ENCODE measurements at regions not wholly inside any gene's neighbourhood (a gene's known extent, or its start where the extent isn't known, plus 50 kb on each side); places are given as distances from the start of the nearest gene placed in this dataset.

DNA sequence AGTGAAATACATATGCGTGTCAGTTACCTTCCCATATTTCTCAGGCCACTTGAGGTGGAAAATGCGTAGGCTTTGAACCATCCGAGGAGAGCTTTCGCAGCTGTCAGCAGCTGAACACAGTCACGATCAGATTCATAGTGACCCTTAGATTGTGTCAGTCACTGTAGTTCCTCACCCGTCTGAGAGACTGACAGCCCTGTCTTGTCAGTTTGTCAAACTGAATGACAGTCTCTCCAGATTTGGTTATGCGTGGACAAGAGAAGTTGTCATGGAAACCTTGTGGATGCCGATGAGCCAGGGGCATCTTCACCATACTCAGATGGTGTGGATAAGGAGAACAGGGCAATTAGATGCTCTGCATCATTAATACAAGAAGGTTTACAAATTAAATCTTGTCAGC is 546.3 kb downstream of the TYW1 start:
- CTCF ChIA-PET: no interaction called here

DNA sequence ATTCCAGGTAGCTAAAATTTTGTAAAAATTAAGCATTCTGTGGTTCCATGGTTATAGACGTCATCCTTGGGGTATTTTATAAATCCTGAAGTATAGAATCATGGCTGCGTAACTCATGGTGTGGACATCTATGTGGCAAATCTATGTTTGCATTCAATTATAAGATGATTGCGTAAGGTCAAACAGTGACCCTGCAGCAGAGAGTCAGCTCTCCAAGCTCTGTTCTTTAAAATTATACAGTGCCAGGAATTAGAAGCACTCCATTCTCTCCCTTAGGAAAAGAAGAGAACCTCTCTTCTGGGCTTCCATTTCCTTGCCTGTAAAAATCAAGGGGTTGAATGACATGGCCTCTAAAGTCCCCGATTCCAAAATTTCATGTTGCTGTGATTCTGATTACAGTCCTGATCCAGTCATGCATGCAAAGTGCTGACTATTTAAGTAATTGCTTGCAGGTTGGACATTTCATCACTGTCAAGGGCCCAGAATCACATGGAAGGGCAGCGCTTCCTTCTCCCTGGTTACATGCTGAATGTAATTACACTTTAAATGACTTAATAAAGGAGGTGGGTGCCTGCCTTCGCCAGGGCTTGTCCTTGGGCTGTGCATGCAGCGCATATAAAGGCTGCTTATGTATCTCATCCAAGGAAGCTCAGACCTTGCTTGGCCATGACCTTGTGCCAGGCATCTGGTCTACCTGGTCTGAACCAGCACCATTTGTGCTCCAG is 550.7 kb downstream of the TYW1 start:
- TF ChIP-seq, protein P1, sequence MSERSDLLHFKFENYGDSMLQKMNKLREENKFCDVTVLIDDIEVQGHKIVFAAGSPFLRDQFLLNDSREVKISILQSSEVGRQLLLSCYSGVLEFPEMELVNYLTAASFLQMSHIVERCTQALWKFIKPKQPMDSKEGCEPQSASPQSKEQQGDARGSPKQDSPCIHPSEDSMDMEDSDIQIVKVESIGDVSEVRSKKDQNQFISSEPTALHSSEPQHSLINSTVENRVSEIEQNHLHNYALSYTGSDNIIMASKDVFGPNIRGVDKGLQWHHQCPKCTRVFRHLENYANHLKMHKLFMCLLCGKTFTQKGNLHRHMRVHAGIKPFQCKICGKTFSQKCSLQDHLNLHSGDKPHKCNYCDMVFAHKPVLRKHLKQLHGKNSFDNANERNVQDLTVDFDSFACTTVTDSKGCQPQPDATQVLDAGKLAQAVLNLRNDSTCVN (tag by site-specific recombination; optimal IDR thresholded peaks at IDR 0.05): no peak
- no peaks in the 10 kb centered on the region for H3K9me3 ChIP-seq (ENCODE audit: control insufficient read depth, insufficient read depth, low read depth, low read length)
- POLR2A ChIA-PET: no interaction called here
- no peaks in the 10 kb centered on the region for H3K4me1 ChIP-seq (ENCODE audit: control insufficient read depth, insufficient read depth, low read length)
- no peak overlapping the region for H3K4me3 ChIP-seq (ENCODE audit: low read depth, low read length)
- CTCF ChIA-PET: no interaction called here
- no peak overlapping the region for H3K27ac ChIP-seq (ENCODE audit: extremely low read depth, low read depth, low read length)
- no peaks in the 10 kb centered on the region for H3K36me3 ChIP-seq (ENCODE audit: control insufficient read depth in 2 of 2, insufficient read depth in 1 of 2, low read length in 2 of 2)

More for the DNA sequence above, 546.3 kb downstream of the TYW1 start:
- no peak overlapping the region for H3K27ac ChIP-seq (ENCODE audit: extremely low read depth, low read depth, low read length)
- H3K4me3 ChIP-seq (ENCODE audit: low read depth, low read length): no peak overlapping the region
- H3K4me1 ChIP-seq (ENCODE audit: control insufficient read depth, insufficient read depth, low read length): no peaks in the 10 kb centered on the region
- H3K36me3 ChIP-seq (ENCODE audit: control insufficient read depth in 2 of 2, insufficient read depth in 1 of 2, low read length in 2 of 2): no peaks in the 10 kb centered on the region
- POLR2A ChIA-PET: no interaction called here
- TF ChIP-seq ZNF248 (tag by site-specific recombination; IDR thresholded peaks at IDR 0.05) (no peak), ZFP69B (tag by site-specific recombination; IDR thresholded peaks at IDR 0.05) (no peak), SETDB1 (IDR thresholded peaks at IDR 0.05; ENCODE audit: insufficient read length, low read length) (no peak), KLF10 (tag by site-specific recombination; IDR thresholded peaks at IDR 0.05) (no peak), ZFP3 (tag by site-specific recombination; IDR thresholded peaks at IDR 0.05; ENCODE audit: low read depth) (no peak), KLF8 (tag by site-specific recombination; IDR thresholded peaks at IDR 0.05) (no peak), ZNF140 (tag by site-specific recombination; IDR thresholded peaks at IDR 0.05) (no peak), ZSCAN23 (tag by site-specific recombination; IDR thresholded peaks at IDR 0.05) (no peak), MEIS1 (CRISPR knock-in tag; IDR thresholded peaks at IDR 0.05; ENCODE audit: borderline replicate concordance) (no peak), ZNF114 (tag by site-specific recombination; IDR thresholded peaks at IDR 0.05) (no peak), ZNF830 (tag by site-specific recombination; IDR thresholded peaks at IDR 0.05; ENCODE audit: low read depth) (no peak)
- TF ChIP-seq, protein P2, sequence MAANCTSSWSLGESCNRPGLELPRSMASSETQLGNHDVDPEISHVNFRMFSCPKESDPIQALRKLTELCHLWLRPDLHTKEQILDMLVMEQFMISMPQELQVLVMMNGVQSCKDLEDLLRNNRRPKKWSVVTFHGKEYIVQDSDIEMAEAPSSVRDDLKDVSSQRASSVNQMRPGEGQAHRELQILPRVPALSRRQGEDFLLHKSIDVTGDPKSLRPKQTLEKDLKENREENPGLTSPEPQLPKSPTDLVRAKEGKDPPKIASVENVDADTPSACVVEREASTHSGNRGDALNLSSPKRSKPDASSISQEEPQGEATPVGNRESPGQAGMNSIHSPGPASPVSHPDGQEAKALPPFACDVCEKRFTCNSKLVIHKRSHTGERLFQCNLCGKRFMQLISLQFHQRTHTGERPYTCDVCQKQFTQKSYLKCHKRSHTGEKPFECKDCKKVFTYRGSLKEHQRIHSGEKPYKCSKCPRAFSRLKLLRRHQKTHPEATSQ (tag by site-specific recombination; IDR thresholded peaks at IDR 0.05): no peak
- TF ChIP-seq, protein P3, sequence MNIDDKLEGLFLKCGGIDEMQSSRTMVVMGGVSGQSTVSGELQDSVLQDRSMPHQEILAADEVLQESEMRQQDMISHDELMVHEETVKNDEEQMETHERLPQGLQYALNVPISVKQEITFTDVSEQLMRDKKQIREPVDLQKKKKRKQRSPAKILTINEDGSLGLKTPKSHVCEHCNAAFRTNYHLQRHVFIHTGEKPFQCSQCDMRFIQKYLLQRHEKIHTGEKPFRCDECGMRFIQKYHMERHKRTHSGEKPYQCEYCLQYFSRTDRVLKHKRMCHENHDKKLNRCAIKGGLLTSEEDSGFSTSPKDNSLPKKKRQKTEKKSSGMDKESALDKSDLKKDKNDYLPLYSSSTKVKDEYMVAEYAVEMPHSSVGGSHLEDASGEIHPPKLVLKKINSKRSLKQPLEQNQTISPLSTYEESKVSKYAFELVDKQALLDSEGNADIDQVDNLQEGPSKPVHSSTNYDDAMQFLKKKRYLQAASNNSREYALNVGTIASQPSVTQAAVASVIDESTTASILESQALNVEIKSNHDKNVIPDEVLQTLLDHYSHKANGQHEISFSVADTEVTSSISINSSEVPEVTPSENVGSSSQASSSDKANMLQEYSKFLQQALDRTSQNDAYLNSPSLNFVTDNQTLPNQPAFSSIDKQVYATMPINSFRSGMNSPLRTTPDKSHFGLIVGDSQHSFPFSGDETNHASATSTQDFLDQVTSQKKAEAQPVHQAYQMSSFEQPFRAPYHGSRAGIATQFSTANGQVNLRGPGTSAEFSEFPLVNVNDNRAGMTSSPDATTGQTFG (tag by site-specific recombination; IDR thresholded peaks at IDR 0.05; ENCODE audit: borderline replicate concordance): no peak
- TF ChIP-seq, protein P4, sequence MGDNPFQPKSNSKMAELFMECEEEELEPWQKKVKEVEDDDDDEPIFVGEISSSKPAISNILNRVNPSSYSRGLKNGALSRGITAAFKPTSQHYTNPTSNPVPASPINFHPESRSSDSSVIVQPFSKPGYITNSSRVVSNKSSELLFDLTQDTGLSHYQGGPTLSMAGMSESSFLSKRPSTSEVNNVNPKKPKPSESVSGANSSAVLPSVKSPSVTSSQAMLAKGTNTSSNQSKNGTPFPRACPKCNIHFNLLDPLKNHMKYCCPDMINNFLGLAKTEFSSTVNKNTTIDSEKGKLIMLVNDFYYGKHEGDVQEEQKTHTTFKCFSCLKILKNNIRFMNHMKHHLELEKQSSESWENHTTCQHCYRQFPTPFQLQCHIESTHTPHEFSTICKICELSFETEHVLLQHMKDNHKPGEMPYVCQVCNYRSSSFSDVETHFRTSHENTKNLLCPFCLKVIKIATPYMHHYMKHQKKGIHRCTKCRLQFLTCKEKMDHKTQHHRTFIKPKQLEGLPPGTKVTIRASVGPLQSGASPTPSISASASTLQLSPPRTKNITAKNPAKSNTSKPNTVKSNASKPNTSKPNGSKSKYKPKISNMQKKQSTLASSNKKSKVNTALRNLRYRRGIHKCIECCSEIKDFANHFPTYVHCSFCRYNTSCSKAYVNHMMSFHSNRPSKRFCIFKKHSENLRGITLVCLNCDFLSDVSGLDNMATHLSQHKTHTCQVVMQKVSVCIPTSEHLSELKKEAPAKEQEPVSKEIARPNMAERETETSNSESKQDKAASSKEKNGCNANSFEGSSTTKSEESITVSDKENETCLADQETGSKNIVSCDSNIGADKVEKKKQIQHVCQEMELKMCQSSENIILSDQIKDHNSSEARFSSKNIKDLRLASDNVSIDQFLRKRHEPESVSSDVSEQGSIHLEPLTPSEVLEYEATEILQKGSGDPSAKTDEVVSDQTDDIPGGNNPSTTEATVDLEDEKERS (tag by site-specific recombination; IDR thresholded peaks at IDR 0.05): no peak
- H3K9me3 ChIP-seq (ENCODE audit: control insufficient read depth, insufficient read depth, low read depth, low read length): no peaks in the 10 kb centered on the region

All from HEK293 (cell line).